ENCODE measurements at regions not wholly inside any gene's neighbourhood (a gene's known extent, or its start where the extent isn't known, plus 50 kb on each side); places are given as distances from the start of the nearest gene placed in this dataset.

- no peaks in the 10 kb centered on the region for H3K27me3 ChIP-seq (ENCODE audit: insufficient read depth, poor library complexity, severe bottlenecking)
- H3K27ac ChIP-seq (replicated peaks): no peak overlapping the region
- H3K4me3 ChIP-seq (replicated peaks; ENCODE audit: insufficient read depth, low read length): no peak overlapping the region
- DNase-seq (ENCODE audit: low read depth in 1 of 2, low spot score in 1 of 2): no peak
- TF ChIP-seq POLR2AphosphoS5 (IDR thresholded peaks at IDR 0.05; ENCODE audit: low read depth) (no peak), SPI1 (IDR thresholded peaks at IDR 0.05; ENCODE audit: borderline replicate concordance, low read depth) (no peak), GABPA (IDR thresholded peaks at IDR 0.05; ENCODE audit: low read depth) (no peak)
- TF ChIP-seq, protein P1, sequence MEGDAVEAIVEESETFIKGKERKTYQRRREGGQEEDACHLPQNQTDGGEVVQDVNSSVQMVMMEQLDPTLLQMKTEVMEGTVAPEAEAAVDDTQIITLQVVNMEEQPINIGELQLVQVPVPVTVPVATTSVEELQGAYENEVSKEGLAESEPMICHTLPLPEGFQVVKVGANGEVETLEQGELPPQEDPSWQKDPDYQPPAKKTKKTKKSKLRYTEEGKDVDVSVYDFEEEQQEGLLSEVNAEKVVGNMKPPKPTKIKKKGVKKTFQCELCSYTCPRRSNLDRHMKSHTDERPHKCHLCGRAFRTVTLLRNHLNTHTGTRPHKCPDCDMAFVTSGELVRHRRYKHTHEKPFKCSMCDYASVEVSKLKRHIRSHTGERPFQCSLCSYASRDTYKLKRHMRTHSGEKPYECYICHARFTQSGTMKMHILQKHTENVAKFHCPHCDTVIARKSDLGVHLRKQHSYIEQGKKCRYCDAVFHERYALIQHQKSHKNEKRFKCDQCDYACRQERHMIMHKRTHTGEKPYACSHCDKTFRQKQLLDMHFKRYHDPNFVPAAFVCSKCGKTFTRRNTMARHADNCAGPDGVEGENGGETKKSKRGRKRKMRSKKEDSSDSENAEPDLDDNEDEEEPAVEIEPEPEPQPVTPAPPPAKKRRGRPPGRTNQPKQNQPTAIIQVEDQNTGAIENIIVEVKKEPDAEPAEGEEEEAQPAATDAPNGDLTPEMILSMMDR (IDR thresholded peaks at IDR 0.05; ENCODE audit: insufficient read depth, low read length): no peak
- TF ChIP-seq, protein P2, sequence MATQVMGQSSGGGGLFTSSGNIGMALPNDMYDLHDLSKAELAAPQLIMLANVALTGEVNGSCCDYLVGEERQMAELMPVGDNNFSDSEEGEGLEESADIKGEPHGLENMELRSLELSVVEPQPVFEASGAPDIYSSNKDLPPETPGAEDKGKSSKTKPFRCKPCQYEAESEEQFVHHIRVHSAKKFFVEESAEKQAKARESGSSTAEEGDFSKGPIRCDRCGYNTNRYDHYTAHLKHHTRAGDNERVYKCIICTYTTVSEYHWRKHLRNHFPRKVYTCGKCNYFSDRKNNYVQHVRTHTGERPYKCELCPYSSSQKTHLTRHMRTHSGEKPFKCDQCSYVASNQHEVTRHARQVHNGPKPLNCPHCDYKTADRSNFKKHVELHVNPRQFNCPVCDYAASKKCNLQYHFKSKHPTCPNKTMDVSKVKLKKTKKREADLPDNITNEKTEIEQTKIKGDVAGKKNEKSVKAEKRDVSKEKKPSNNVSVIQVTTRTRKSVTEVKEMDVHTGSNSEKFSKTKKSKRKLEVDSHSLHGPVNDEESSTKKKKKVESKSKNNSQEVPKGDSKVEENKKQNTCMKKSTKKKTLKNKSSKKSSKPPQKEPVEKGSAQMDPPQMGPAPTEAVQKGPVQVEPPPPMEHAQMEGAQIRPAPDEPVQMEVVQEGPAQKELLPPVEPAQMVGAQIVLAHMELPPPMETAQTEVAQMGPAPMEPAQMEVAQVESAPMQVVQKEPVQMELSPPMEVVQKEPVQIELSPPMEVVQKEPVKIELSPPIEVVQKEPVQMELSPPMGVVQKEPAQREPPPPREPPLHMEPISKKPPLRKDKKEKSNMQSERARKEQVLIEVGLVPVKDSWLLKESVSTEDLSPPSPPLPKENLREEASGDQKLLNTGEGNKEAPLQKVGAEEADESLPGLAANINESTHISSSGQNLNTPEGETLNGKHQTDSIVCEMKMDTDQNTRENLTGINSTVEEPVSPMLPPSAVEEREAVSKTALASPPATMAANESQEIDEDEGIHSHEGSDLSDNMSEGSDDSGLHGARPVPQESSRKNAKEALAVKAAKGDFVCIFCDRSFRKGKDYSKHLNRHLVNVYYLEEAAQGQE (IDR thresholded peaks at IDR 0.05; ENCODE audit: insufficient replicate concordance, low read depth): no peak
Measured at GRCh38 chr16:64051824-64052223, 1070.0 kb downstream of the CDH11 start.

GRCh38 chr16:64047878-64048277 is 1074.0 kb downstream of the CDH11 start:
- TF ChIP-seq GABPA (IDR thresholded peaks at IDR 0.05; ENCODE audit: low read depth) (no peak), POLR2AphosphoS5 (IDR thresholded peaks at IDR 0.05; ENCODE audit: low read depth) (no peak), SPI1 (IDR thresholded peaks at IDR 0.05; ENCODE audit: borderline replicate concordance, low read depth) (no peak)
- TF ChIP-seq, protein P2 (IDR thresholded peaks at IDR 0.05; ENCODE audit: insufficient replicate concordance, low read depth): no peak
- TF ChIP-seq, protein P1 (IDR thresholded peaks at IDR 0.05; ENCODE audit: insufficient read depth, low read length): no peak
- H3K27me3 ChIP-seq (ENCODE audit: insufficient read depth, poor library complexity, severe bottlenecking): no peaks in the 10 kb centered on the region
- no peak for DNase-seq (ENCODE audit: low read depth in 1 of 2, low spot score in 1 of 2)
- no peak overlapping the region for H3K4me3 ChIP-seq (replicated peaks; ENCODE audit: insufficient read depth, low read length)
- H3K27ac ChIP-seq (replicated peaks): no peak overlapping the region

DNA sequence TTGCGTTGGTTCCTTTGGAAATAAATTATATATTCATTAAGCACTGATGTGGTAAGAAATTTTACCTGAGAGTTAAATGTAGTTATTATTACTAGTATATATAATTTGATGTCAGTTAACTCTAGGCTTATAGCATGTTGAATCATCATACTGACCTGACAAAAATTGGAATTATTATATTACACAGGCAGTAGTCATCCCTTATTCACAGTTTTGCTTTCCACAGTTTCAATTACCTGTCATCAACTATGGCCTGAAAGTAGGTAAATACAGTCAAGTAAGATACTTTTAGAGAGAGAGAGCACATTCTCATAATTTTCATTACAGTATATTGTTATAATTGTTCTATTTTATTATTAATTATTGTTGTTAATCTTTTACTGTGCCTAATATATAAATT is 1074.7 kb downstream of the CDH11 start:
- H3K27ac ChIP-seq (replicated peaks): no peak overlapping the region
- DNase-seq (ENCODE audit: low read depth in 1 of 2, low spot score in 1 of 2): no peak
- no peak for TF ChIP-seq POLR2AphosphoS5 (IDR thresholded peaks at IDR 0.05; ENCODE audit: low read depth)
- TF ChIP-seq, protein P1 (IDR thresholded peaks at IDR 0.05; ENCODE audit: insufficient read depth, low read length): no peak
- TF ChIP-seq GABPA (IDR thresholded peaks at IDR 0.05; ENCODE audit: low read depth): no peak
- TF ChIP-seq, protein P2 (IDR thresholded peaks at IDR 0.05; ENCODE audit: insufficient replicate concordance, low read depth): no peak
- no peak for TF ChIP-seq SPI1 (IDR thresholded peaks at IDR 0.05; ENCODE audit: borderline replicate concordance, low read depth)
- no peak overlapping the region for H3K4me3 ChIP-seq (replicated peaks; ENCODE audit: insufficient read depth, low read length)
- no peaks in the 10 kb centered on the region for H3K27me3 ChIP-seq (ENCODE audit: insufficient read depth, poor library complexity, severe bottlenecking)

All from HL-60 (cell line).